ENCODE measurements at regions not wholly inside any gene's neighbourhood (a gene's known extent, or its start where the extent isn't known, plus 50 kb on each side); places are given as distances from the start of the nearest gene placed in this dataset.

DNA sequence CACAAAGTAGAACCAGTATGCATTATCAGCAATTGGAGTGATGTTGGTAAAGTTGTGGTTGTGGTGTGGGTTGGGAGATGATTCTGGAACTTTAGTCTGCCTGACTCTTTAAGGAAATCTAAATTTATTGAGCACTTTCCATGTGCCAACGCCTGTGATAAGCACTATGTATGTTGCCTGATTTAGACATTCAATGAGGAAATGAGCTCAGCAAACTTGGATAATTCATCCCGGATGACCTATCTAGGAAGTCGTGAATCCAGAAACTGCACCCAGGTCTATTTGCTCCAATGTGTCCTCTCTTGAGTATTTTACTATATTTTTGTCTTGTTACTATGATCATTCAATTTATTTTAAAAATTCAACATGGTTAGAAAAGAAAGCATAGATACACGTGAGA, 400.8 kb upstream of the MMADHC start:
- no peak for ATAC-seq
- TF ChIP-seq, protein P1, sequence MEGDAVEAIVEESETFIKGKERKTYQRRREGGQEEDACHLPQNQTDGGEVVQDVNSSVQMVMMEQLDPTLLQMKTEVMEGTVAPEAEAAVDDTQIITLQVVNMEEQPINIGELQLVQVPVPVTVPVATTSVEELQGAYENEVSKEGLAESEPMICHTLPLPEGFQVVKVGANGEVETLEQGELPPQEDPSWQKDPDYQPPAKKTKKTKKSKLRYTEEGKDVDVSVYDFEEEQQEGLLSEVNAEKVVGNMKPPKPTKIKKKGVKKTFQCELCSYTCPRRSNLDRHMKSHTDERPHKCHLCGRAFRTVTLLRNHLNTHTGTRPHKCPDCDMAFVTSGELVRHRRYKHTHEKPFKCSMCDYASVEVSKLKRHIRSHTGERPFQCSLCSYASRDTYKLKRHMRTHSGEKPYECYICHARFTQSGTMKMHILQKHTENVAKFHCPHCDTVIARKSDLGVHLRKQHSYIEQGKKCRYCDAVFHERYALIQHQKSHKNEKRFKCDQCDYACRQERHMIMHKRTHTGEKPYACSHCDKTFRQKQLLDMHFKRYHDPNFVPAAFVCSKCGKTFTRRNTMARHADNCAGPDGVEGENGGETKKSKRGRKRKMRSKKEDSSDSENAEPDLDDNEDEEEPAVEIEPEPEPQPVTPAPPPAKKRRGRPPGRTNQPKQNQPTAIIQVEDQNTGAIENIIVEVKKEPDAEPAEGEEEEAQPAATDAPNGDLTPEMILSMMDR (IDR thresholded peaks at IDR 0.05): no peak
- no peak for DNase-seq
- no peaks in the 10 kb centered on the region for H3K27me3 ChIP-seq (ENCODE audit: low read depth)
- intact Hi-C loops (cut with DNase I): no loop called here
- H3K4me1 ChIP-seq: peaks cover 4% of the 10 kb centered on the region
- no peaks in the 10 kb centered on the region for H3K36me3 ChIP-seq
- no peaks in the 10 kb centered on the region for H3K9me3 ChIP-seq
- H3K4me3 ChIP-seq: no peak overlapping the region
- no peak overlapping the region for H3K27ac ChIP-seq

DNA sequence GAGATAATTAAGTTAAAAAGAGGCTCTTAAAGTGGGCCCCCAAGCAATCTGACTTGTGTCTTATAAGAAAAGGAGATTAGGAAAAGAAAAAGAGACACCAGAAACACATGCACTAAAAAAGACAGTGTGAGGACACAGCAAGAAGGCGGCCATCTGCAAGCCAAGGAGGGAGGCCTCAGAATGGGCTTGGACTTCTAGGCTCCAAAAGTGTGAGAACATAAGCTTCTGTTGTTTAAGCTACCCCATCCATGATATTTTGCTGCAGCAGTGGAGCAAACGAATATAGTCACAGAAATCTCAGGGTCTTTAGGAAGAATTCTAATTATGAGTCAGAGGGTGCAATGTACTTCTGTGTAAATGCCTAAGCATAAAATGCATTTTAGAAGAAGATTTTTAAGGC, 399.3 kb upstream of the MMADHC start:
- H3K27me3 ChIP-seq (ENCODE audit: low read depth): no peaks in the 10 kb centered on the region
- intact Hi-C loops (cut with DNase I): no loop called here
- TF ChIP-seq, protein P1 (IDR thresholded peaks at IDR 0.05): no peak
- DNase-seq: no peak
- ATAC-seq: no peak
- H3K9me3 ChIP-seq: no peaks in the 10 kb centered on the region
- no peak overlapping the region for H3K27ac ChIP-seq
- peaks cover 4% of the 10 kb centered on the region for H3K4me1 ChIP-seq
- no peaks in the 10 kb centered on the region for H3K36me3 ChIP-seq
- H3K4me3 ChIP-seq: no peak overlapping the region

DNA sequence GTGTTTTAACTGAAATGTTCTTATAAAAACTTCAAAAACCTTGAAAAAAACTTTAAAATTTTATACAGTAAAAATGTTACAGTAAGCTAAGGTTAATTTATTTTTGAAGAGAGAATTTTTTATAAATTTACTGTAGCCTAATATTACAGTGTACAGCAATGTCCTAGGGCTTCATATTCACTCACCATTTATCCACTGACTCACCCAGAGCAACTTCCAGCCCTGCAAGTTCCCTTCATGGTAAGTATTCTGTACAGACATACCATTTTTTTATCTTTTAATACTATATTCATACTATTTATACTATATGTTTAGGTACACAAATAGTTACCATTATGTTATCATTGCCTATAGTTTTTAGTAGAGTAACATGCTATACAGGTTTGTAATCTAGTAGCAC, 396.7 kb upstream of the MMADHC start:
- no peaks in the 10 kb centered on the region for H3K9me3 ChIP-seq
- TF ChIP-seq, protein P1 (IDR thresholded peaks at IDR 0.05): no peak
- DNase-seq (no peak), ATAC-seq (no peak)
- H3K4me3 ChIP-seq: no peak overlapping the region
- H3K4me1 ChIP-seq: peaks cover under 1% of the 10 kb centered on the region
- no peaks in the 10 kb centered on the region for H3K27me3 ChIP-seq (ENCODE audit: low read depth)
- H3K36me3 ChIP-seq: no peaks in the 10 kb centered on the region
- intact Hi-C loops (cut with DNase I): no loop called here
- H3K27ac ChIP-seq: no peak overlapping the region

DNA sequence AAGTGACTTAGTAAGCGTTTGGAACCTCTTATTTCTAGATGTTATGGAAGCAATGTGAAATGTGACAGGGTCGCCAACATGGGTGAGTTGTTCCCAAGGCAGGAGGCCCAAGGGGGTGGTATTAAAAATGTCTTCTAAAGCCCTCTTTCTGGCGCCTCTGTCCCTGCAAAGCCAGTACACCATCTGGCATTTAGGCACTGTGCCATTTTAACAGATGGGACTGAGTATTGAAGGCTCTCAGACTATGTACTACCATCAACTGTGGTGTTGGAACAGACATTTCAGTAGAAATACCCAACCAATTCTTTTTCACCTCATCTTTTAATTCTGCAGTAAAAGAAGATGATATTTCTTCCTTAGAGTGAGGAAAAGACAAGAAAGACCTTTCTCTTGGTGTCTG, 384.5 kb upstream of the MMADHC start:
- Histone ChIP-seq H3K27ac (no peak overlapping the region), H3K36me3 (no peaks in the 10 kb centered on the region), H3K4me1 (no peaks in the 10 kb centered on the region), H3K27me3 (ENCODE audit: low read depth) (no peaks in the 10 kb centered on the region), H3K9me3 (no peaks in the 10 kb centered on the region), H3K4me3 (no peak overlapping the region)
- TF ChIP-seq, protein P1 (IDR thresholded peaks at IDR 0.05): no peak
- ATAC-seq: peak in 1 of 2 donors; percentile 64
- intact Hi-C loops (cut with DNase I): no loop called here
- no peak for DNase-seq

DNA sequence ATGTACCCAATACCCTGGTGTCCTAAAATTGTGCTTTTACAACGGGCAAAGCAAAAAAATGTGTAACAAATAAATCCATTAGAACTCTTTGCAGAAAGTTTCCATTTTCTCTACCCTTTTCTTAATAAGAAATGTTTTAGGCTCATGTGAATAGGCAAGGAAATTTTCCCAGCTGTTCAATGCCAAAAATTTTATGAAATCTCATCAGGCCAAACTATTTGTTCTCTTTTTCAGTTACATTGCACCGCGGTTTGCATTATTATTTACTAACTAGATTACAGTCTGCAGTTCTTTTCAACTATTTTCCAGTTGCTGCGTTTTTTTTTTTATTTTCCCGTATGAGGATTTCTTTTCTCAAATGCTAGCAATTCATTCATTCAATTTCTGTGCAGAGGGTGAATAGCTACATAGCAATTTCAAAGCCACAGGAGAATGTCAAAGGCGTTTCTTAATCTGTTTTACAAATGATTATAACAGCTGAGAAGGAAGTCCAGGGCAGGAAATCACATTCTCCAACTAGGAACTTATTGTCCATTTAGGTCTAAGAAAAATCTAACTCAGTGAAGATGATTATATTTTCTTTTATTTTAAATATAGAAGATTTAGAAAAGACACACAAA, 367.5 kb upstream of the MMADHC start:
- Histone ChIP-seq H3K27me3 (ENCODE audit: low read depth) (no peaks in the 10 kb centered on the region), H3K9me3 (peaks cover 4% of the 10 kb centered on the region), H3K27ac (no peak overlapping the region), H3K36me3 (no peaks in the 10 kb centered on the region), H3K4me1 (no peaks in the 10 kb centered on the region), H3K4me3 (no peak overlapping the region)
- DNase-seq (no peak), ATAC-seq (no peak)
- TF ChIP-seq, protein P1 (IDR thresholded peaks at IDR 0.05): no peak
- intact Hi-C loops (cut with DNase I): no loop called here
